ENCODE measurements at regions not wholly inside any gene's neighbourhood (a gene's known extent, or its start where the extent isn't known, plus 50 kb on each side); places are given as distances from the start of the nearest gene placed in this dataset.
"Not testable (repeated sequence)": the region's sequence is repeated elsewhere in the genome, so short reads cannot be mapped to it uniquely, and the experiment has no call there.

- DNase-seq (ENCODE audit: extremely low read depth, low read depth): not testable (repeated sequence)
Observed at GRCh38 chr10:117838500-117839498, 207.9 kb downstream of the RAB11FIP2 start.

GRCh38 chr10:117856426-117856825 lies 190.3 kb downstream of the RAB11FIP2 start:
- not testable (repeated sequence) for DNase-seq (ENCODE audit: extremely low read depth, low read depth)

- no peak for DNase-seq (ENCODE audit: extremely low read depth, low read depth)
Observed at GRCh38 chr10:117860135-117860534, 186.6 kb downstream of the RAB11FIP2 start.

- DNase-seq (ENCODE audit: extremely low read depth, low read depth): peak; percentile 12
Observed at GRCh38 chr10:117860823-117861222, 185.9 kb downstream of the RAB11FIP2 start.

GRCh38 chr10:117861329-117861728 lies 185.4 kb downstream of the RAB11FIP2 start:
- no peak for DNase-seq (ENCODE audit: extremely low read depth, low read depth)

GRCh38 chr10:117863771-117864170 lies 183.0 kb downstream of the RAB11FIP2 start:
- no peak for DNase-seq (ENCODE audit: extremely low read depth, low read depth)

GRCh38 chr10:117865945-117866344 lies 180.8 kb downstream of the RAB11FIP2 start:
- DNase-seq (ENCODE audit: extremely low read depth, low read depth): no peak

GRCh38 chr10:117868151-117868550 lies 178.6 kb downstream of the RAB11FIP2 start:
- no peak for DNase-seq (ENCODE audit: extremely low read depth, low read depth)

GRCh38 chr10:117875793-117876192 lies 170.9 kb downstream of the RAB11FIP2 start:
- DNase-seq (ENCODE audit: extremely low read depth, low read depth): no peak

- no peak for DNase-seq (ENCODE audit: extremely low read depth, low read depth)
Observed at GRCh38 chr10:117876210-117876609, 170.5 kb downstream of the RAB11FIP2 start.

GRCh38 chr10:117878626-117879025 lies 168.1 kb downstream of the RAB11FIP2 start:
- no peak for DNase-seq (ENCODE audit: extremely low read depth, low read depth)

- no peak for DNase-seq (ENCODE audit: extremely low read depth, low read depth)
Observed at GRCh38 chr10:117884093-117884492, 162.6 kb downstream of the RAB11FIP2 start.

GRCh38 chr10:117884592-117884991 lies 162.1 kb downstream of the RAB11FIP2 start:
- no peak for DNase-seq (ENCODE audit: extremely low read depth, low read depth)

- DNase-seq (ENCODE audit: extremely low read depth, low read depth): no peak
Observed at GRCh38 chr10:117885206-117885829, 161.4 kb downstream of the RAB11FIP2 start.

GRCh38 chr10:117886766-117887165 lies 160.0 kb downstream of the RAB11FIP2 start:
- no peak for DNase-seq (ENCODE audit: extremely low read depth, low read depth)

GRCh38 chr10:117889664-117890063 lies 157.1 kb downstream of the RAB11FIP2 start:
- DNase-seq (ENCODE audit: extremely low read depth, low read depth): no peak

GRCh38 chr10:117892681-117893220 lies 154.0 kb downstream of the RAB11FIP2 start:
- no peak for DNase-seq (ENCODE audit: extremely low read depth, low read depth)

- no peak for DNase-seq (ENCODE audit: extremely low read depth, low read depth)
Observed at GRCh38 chr10:117894339-117894738, 152.4 kb downstream of the RAB11FIP2 start.

GRCh38 chr10:117896517-117896916 lies 150.2 kb downstream of the RAB11FIP2 start:
- no peak for DNase-seq (ENCODE audit: extremely low read depth, low read depth)

GRCh38 chr10:117899181-117899683 lies 147.5 kb downstream of the RAB11FIP2 start:
- no peak for DNase-seq (ENCODE audit: extremely low read depth, low read depth)

GRCh38 chr10:117900280-117900679 lies 146.5 kb downstream of the RAB11FIP2 start:
- no peak for DNase-seq (ENCODE audit: extremely low read depth, low read depth)

Measured in NCI-H460 (cell line).